Sigmoid colon (tissue), 6 donors: ENCODE measurements at regions not wholly inside any gene's neighbourhood (a gene's known extent, or its start where the extent isn't known, plus 50 kb on each side); places are given as distances from the start of the nearest gene placed in this dataset.
"Not testable (repeated sequence)": the region's sequence is repeated elsewhere in the genome, so short reads cannot be mapped to it uniquely, and the experiment has no call there.

Source experiments
- DNase-seq: peaks from one replicate; pipeline ENCODE4 v3.0.0-alpha.2; 2019
- H3K27ac ChIP-seq, 4 donors: fragments of 200-600 bp; sonication (generic); one replicate each; pipeline ENCODE4 v1.5.1; 2016 to 2019; ENCODE audit warnings: mild to moderate bottlenecking in 1 of 4
- H3K27me3 ChIP-seq, 3 donors: fragments of 200-600 bp; sonication (generic); one replicate each; pipeline ENCODE4 v1.5.1; 2019; ENCODE audit warnings: mild to moderate bottlenecking in 1 of 3
- H3K36me3 ChIP-seq, 4 donors: fragments of 200-600 bp; sonication (generic); one replicate each; pipeline ENCODE4 v1.5.1; 2016 to 2019
- H3K4me1 ChIP-seq, 4 donors: fragments of 200-600 bp; sonication (generic); one replicate each; pipeline ENCODE4 v1.5.1; 2017 to 2019
- H3K4me3 ChIP-seq, 4 donors: fragments of 200-600 bp; sonication (generic); one replicate each; pipeline ENCODE4 v1.5.1; 2017 to 2019; ENCODE audit warnings: mild to moderate bottlenecking in 2 of 4, moderate library complexity in 1 of 4
- H3K9me3 ChIP-seq, 4 donors: fragments of 200-600 bp in 3 of 4; sonication (generic) in 3 of 4; one replicate each; pipeline versions ENCODE4 v1.5.1 to v1.6.1; 2013 to 2019
- CTCF ChIP-seq, 4 experiments: fragments of 450-650 bp in 3 of 4; fragments of 200-600 bp in 1 of 4; IDR thresholded peaks; one replicate each; pipeline ENCODE4 v1.5.1; 2016 to 2019; ENCODE audit warnings: antibody characterized with exemption in 4 of 4, mild to moderate bottlenecking in 3 of 4, moderate library complexity in 2 of 4
- EP300 ChIP-seq, 4 donors: sonication (generic); formaldehyde crosslinking; IDR thresholded peaks; one replicate each; pipeline ENCODE4 v1.6.1; 2017; ENCODE audit warnings: antibody characterized with exemption in 4 of 4
- POLR2A ChIP-seq, 2 donors: fragments of 450-650 bp; IDR thresholded peaks; one replicate each; pipeline ENCODE4 v1.6.1; 2016; ENCODE audit warnings: antibody characterized with exemption in 2 of 2, mild to moderate bottlenecking in 2 of 2, moderate library complexity in 2 of 2
- POLR2AphosphoS5 ChIP-seq, 4 donors: sonication (generic); formaldehyde crosslinking; IDR thresholded peaks; one replicate each; pipeline ENCODE4 v1.6.1; 2017; ENCODE audit warnings: antibody characterized with exemption in 4 of 4
- WGBS, 2 donors: extraction: QIAGEN DNeasy Blood & Tissue Kit; methylation state at CpG; one replicate each; pipeline ENCODE4 v1.1.7; 2013; 5-methylcytosine and 5-hydroxymethylcytosine counted together
- intact Hi-C: fragments of 100-400 bp; cut with DNase I; formaldehyde crosslinking; loops from one replicate; pipeline ENCODE4 v1.15.1; 2023
- donor health status: healthy with polysubstance abuse.
- donor health status: healthy.

DNA sequence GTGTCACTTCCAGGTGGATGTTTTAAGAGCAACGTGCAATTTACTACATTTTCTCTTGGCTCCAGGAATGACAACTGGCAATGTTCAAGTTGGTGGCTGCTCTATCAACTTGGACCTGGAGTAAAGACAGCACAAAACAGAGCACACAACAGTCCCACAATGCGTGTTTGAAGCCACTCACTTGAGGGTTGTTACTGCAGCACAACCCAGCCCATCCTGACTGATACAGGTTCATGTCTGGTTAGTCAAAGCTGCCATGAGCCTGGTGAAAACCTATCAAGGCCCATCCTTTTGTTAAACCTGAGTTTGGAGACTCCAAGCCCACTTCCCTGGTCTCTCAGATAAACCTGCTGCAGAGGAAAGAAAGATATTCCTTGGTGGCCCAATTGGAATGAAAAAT is 81.1 kb upstream of the LARP1 start:
- 83 to 88% methylated on average over 2 of the region's 2 CpGs for WGBS, 2 donors
- no peaks in the 10 kb centered on the region for H3K4me1 ChIP-seq
- no peaks in the 10 kb centered on the region for H3K27me3 ChIP-seq
- no peak overlapping the region for H3K27ac ChIP-seq
- no peak overlapping the region for H3K4me3 ChIP-seq
- no peaks in the 10 kb centered on the region for H3K36me3 ChIP-seq
- intact Hi-C loops: no loop called here
- DNase-seq: no peak
- no peaks in the 10 kb centered on the region for H3K9me3 ChIP-seq
- no peak for TF ChIP-seq EP300 (IDR thresholded peaks at IDR 0.05)

GRCh38 chr5:154673506-154673905 is 81.7 kb upstream of the LARP1 start:
- Histone ChIP-seq H3K4me1 (no peaks in the 10 kb centered on the region), H3K4me3 (no peak overlapping the region), H3K9me3 (no peaks in the 10 kb centered on the region), H3K36me3 (no peaks in the 10 kb centered on the region), H3K27ac (no peak overlapping the region), H3K27me3 (no peaks in the 10 kb centered on the region)
- 67 to 70% methylated on average over 4 of the region's 4 CpGs for WGBS, 2 donors
- no peak for TF ChIP-seq POLR2A (IDR thresholded peaks at IDR 0.05)
- intact Hi-C loops: no loop called here
- DNase-seq: no peak

DNA sequence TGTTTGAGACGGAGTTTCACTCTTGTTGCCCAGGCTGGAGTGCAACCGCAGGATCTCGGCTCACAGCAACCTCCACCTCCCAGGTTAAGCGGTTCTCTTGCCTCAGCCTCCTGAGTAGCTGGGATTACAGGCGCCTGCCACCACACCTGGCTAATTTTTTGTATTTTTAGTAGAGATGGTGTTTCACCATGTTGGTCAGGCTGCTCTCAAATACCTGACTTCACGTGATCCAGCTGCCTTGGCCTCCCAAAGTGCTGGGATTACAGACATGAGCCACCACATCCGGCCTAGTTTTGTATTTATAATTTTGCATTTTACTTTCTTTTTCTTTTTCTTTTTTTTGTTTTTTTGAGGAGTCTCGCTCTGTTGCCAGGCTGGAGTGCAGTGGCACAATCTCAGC is 85.3 kb upstream of the LARP1 start:
- intact Hi-C loops, DNase-seq, H3K4me3 ChIP-seq, H3K27ac ChIP-seq, H3K9me3 ChIP-seq, H3K27me3 ChIP-seq, H3K4me1 ChIP-seq, H3K36me3 ChIP-seq: not testable (repeated sequence)
- WGBS, 2 donors: 95% methylated on average over 8 of the region's 8 CpGs

GRCh38 chr5:154669402-154669801 is 85.8 kb upstream of the LARP1 start:
- DNase-seq: no peak
- no peak overlapping the region for H3K4me3 ChIP-seq
- H3K4me1 ChIP-seq: no peaks in the 10 kb centered on the region
- no peak overlapping the region for H3K27ac ChIP-seq
- TF ChIP-seq CTCF (IDR thresholded peaks at IDR 0.05) (no peak), POLR2A (IDR thresholded peaks at IDR 0.05) (no peak), POLR2AphosphoS5 (IDR thresholded peaks at IDR 0.05) (no peak), EP300 (IDR thresholded peaks at IDR 0.05) (no peak)
- H3K36me3 ChIP-seq: no peaks in the 10 kb centered on the region
- 91 to 93% methylated on average over 7 of the region's 7 CpGs for WGBS, 2 donors
- intact Hi-C loops: no loop called here
- no peaks in the 10 kb centered on the region for H3K27me3 ChIP-seq
- peaks cover 3 to 7% (median 3%) of the 10 kb centered on the region in 4 donors for H3K9me3 ChIP-seq

- Histone ChIP-seq H3K4me1 (no peaks in the 10 kb centered on the region), H3K9me3 (peaks cover 3 to 7% (median 3%) of the 10 kb centered on the region in 4 donors), H3K4me3 (no peak overlapping the region), H3K27me3 (no peaks in the 10 kb centered on the region), H3K27ac (no peak overlapping the region), H3K36me3 (no peaks in the 10 kb centered on the region)
- no peak for DNase-seq
- intact Hi-C loops: no loop called here
- TF ChIP-seq POLR2A (IDR thresholded peaks at IDR 0.05): no peak
- TF ChIP-seq EP300 (IDR thresholded peaks at IDR 0.05): no peak
- TF ChIP-seq POLR2AphosphoS5 (IDR thresholded peaks at IDR 0.05): no peak
- no peak for TF ChIP-seq CTCF (IDR thresholded peaks at IDR 0.05)
Observed at GRCh38 chr5:154664869-154665268, 90.3 kb upstream of the LARP1 start.

- TF ChIP-seq POLR2A (IDR thresholded peaks at IDR 0.05) (no peak), EP300 (IDR thresholded peaks at IDR 0.05) (no peak), POLR2AphosphoS5 (IDR thresholded peaks at IDR 0.05) (no peak), CTCF (IDR thresholded peaks at IDR 0.05) (no peak)
- no peaks in the 10 kb centered on the region for H3K36me3 ChIP-seq
- intact Hi-C loops: no loop called here
- H3K27me3 ChIP-seq: no peaks in the 10 kb centered on the region
- H3K4me1 ChIP-seq: no peaks in the 10 kb centered on the region
- peaks cover 3 to 7% (median 3%) of the 10 kb centered on the region in 4 donors for H3K9me3 ChIP-seq
- 62 to 86% methylated on average over 3 of the region's 3 CpGs for WGBS, 2 donors
- no peak overlapping the region for H3K27ac ChIP-seq
- no peak overlapping the region for H3K4me3 ChIP-seq
- DNase-seq: no peak
Observed at GRCh38 chr5:154663424-154663823, 91.8 kb upstream of the LARP1 start.
